Astrocyte (in vitro differentiated cells and primary cell): ENCODE measurements at regions not wholly inside any gene's neighbourhood (a gene's known extent, or its start where the extent isn't known, plus 50 kb on each side); places are given as distances from the start of the nearest gene placed in this dataset.

Experiments
- DNase-seq: peaks from one replicate; pipeline ENCODE4 v3.0.0-alpha.2; 2010; ENCODE audit warnings: low read depth
- FAIRE-seq: peaks from 2 replicates; lab custom pipeline; 2011; peaks lifted over from hg19 to GRCh38; lab: Jason Lieb, UNC
- H2AFZ ChIP-seq: 2 replicates; pipeline ENCODE4 v1.6.0; 2012; ENCODE audit warnings: low read depth, low read length, inconsistent platforms
- H3K27ac ChIP-seq: 2 replicates; pipeline ENCODE4 v1.5.1; 2011; ENCODE audit warnings: low read depth, low read length, inconsistent platforms
- H3K27me3 ChIP-seq: 2 replicates; pipeline ENCODE4 v1.6.0; 2011; ENCODE audit warnings: low read length, inconsistent platforms; ENCODE audit not compliant: insufficient read depth
- H3K36me3 ChIP-seq: 2 replicates; pipeline ENCODE4 v1.5.1; 2011; ENCODE audit warnings: low read length, inconsistent platforms; ENCODE audit not compliant: insufficient read depth
- H3K4me1 ChIP-seq: 2 replicates; pipeline ENCODE4 v1.5.1; 2011; ENCODE audit warnings: low read length, inconsistent platforms; ENCODE audit not compliant: insufficient read depth
- H3K4me2 ChIP-seq: 2 replicates; pipeline ENCODE4 v1.6.0; 2012; ENCODE audit warnings: low read length, inconsistent platforms
- H3K4me3 ChIP-seq: 2 replicates; pipeline ENCODE4 v1.5.1; 2011; ENCODE audit warnings: low read depth, mild to moderate bottlenecking, low read length, inconsistent platforms; ENCODE audit not compliant: insufficient read depth
- H3K79me2 ChIP-seq: 2 replicates; pipeline ENCODE4 v1.6.0; 2012; ENCODE audit warnings: mild to moderate bottlenecking, low read length, inconsistent platforms; ENCODE audit not compliant: insufficient read depth
- H3K9ac ChIP-seq: 2 replicates; pipeline ENCODE4 v1.6.0; 2012; ENCODE audit warnings: mild to moderate bottlenecking, low read length, inconsistent platforms
- H3K9me3 ChIP-seq: 2 replicates; pipeline ENCODE4 v1.5.1; 2012; ENCODE audit warnings: low read depth, mild to moderate bottlenecking, low read length, inconsistent platforms; ENCODE audit not compliant: insufficient read depth
- H4K20me1 ChIP-seq: 2 replicates; pipeline ENCODE4 v1.6.0; 2012; ENCODE audit warnings: low read length, inconsistent platforms; ENCODE audit not compliant: insufficient read depth
- H3K27ac Mint-ChIP-seq: one replicate; pipeline ENCODE4 v1.8.0; 2021; ENCODE audit warnings: mild to moderate bottlenecking, mixed read lengths; ENCODE audit not compliant: unreplicated experiment
- H3K27me3 Mint-ChIP-seq: one replicate; pipeline ENCODE4 v1.8.0; 2021; ENCODE audit warnings: low read depth, mixed read lengths; ENCODE audit not compliant: unreplicated experiment
- H3K36me3 Mint-ChIP-seq: one replicate; pipeline ENCODE4 v1.8.0; 2021; ENCODE audit warnings: low read depth, mixed read lengths; ENCODE audit not compliant: unreplicated experiment
- H3K4me1 Mint-ChIP-seq: one replicate; pipeline ENCODE4 v1.8.0; 2021; ENCODE audit warnings: low read depth, mixed read lengths; ENCODE audit not compliant: unreplicated experiment
- H3K4me3 Mint-ChIP-seq: one replicate; pipeline ENCODE4 v1.8.0; 2021; ENCODE audit warnings: mild to moderate bottlenecking, moderate library complexity, mixed read lengths; ENCODE audit not compliant: unreplicated experiment
- H3K9me3 Mint-ChIP-seq: one replicate; pipeline ENCODE4 v1.8.0; 2021; ENCODE audit warnings: mild to moderate bottlenecking, mixed read lengths; ENCODE audit not compliant: unreplicated experiment
- CTCF ChIP-seq: IDR thresholded peaks from 2 replicates; pipeline ENCODE4 v1.5.1; 2011; ENCODE audit warnings: low read depth, mild to moderate bottlenecking, inconsistent platforms, low read length, moderate library complexity; ENCODE audit not compliant: insufficient read depth
- EZH2 ChIP-seq: IDR thresholded peaks from 2 replicates; pipeline ENCODE4 v1.6.1; 2012; ENCODE audit warnings: mild to moderate bottlenecking, low read length, inconsistent platforms; ENCODE audit not compliant: insufficient read depth

- Histone ChIP-seq H3K27ac (no peak overlapping the region), H3K9me3 (no peaks in the 10 kb centered on the region), H3K4me3 (no peak overlapping the region), H3K9ac (no peak overlapping the region), H4K20me1 (no peaks in the 10 kb centered on the region), H2AFZ (no peak overlapping the region), H3K36me3 (no peaks in the 10 kb centered on the region), H3K27me3 (no peaks in the 10 kb centered on the region), H3K4me2 (no peak overlapping the region), H3K4me1 (no peaks in the 10 kb centered on the region), H3K79me2 (no peaks in the 10 kb centered on the region)
- Mint-ChIP-seq H3K9me3 (no peaks in the 10 kb centered on the region), H3K27ac (no peak overlapping the region), H3K4me3 (no peak overlapping the region), H3K36me3 (no peaks in the 10 kb centered on the region), H3K27me3 (no peaks in the 10 kb centered on the region), H3K4me1 (peaks cover 4% of the 10 kb centered on the region)
- DNase-seq, result no peak
- FAIRE-seq, result no peak
- TF ChIP-seq EZH2 (no peak), CTCF (no peak)
Observed at GRCh38 chr13:86881390-86881789, 789.8 kb upstream of the SLITRK5 start.

GRCh38 chr13:86882107-86882506 lies 789.1 kb upstream of the SLITRK5 start:
- no peak for FAIRE-seq
- Mint-ChIP-seq H3K27me3 (no peaks in the 10 kb centered on the region), H3K27ac (no peak overlapping the region), H3K9me3 (no peaks in the 10 kb centered on the region), H3K36me3 (no peaks in the 10 kb centered on the region), H3K4me3 (no peak overlapping the region), H3K4me1 (peaks cover 4% of the 10 kb centered on the region)
- Histone ChIP-seq H3K4me3 (no peak overlapping the region), H3K4me1 (no peaks in the 10 kb centered on the region), H3K36me3 (no peaks in the 10 kb centered on the region), H4K20me1 (no peaks in the 10 kb centered on the region), H2AFZ (no peak overlapping the region), H3K9me3 (no peaks in the 10 kb centered on the region), H3K9ac (no peak overlapping the region), H3K27me3 (no peaks in the 10 kb centered on the region), H3K79me2 (no peaks in the 10 kb centered on the region), H3K27ac (no peak overlapping the region), H3K4me2 (no peak overlapping the region)
- no peak for TF ChIP-seq EZH2
- no peak for TF ChIP-seq CTCF
- DNase-seq, result no peak

- Mint-ChIP-seq H3K4me3 (no peak overlapping the region), H3K27ac (peak overlapping the region; percentile 51), H3K9me3 (no peaks in the 10 kb centered on the region), H3K27me3 (no peaks in the 10 kb centered on the region), H3K4me1 (peaks cover 4% of the 10 kb centered on the region), H3K36me3 (no peaks in the 10 kb centered on the region)
- no peak for FAIRE-seq
- Histone ChIP-seq H3K4me3 (no peak overlapping the region), H3K4me2 (no peak overlapping the region), H3K79me2 (no peaks in the 10 kb centered on the region), H4K20me1 (no peaks in the 10 kb centered on the region), H3K9me3 (no peaks in the 10 kb centered on the region), H3K36me3 (no peaks in the 10 kb centered on the region), H3K27me3 (no peaks in the 10 kb centered on the region), H2AFZ (no peak overlapping the region), H3K4me1 (no peaks in the 10 kb centered on the region), H3K27ac (no peak overlapping the region), H3K9ac (no peak overlapping the region)
- DNase-seq, result no peak
- TF ChIP-seq CTCF, result no peak
- TF ChIP-seq EZH2, result no peak
Observed at GRCh38 chr13:86882835-86883234, 788.3 kb upstream of the SLITRK5 start.
